Common myeloid progenitor, CD34-positive (primary cell): ENCODE measurements at regions not wholly inside any gene's neighbourhood (a gene's known extent, or its start where the extent isn't known, plus 50 kb on each side); places are given as distances from the start of the nearest gene placed in this dataset.

Source experiments
- CTCF ChIA-PET: fragments of 350-600 bp; sonication (Branson Sonifier 250); formaldehyde crosslinking; loops from one replicate; lab custom pipeline; 2021; ENCODE audit warnings: antibody characterized with exemption; lab: Charles Lee
- POLR2A ChIA-PET: fragments of 350-600 bp; sonication (Branson Sonifier 250); formaldehyde crosslinking; loops from one replicate; lab custom pipeline; 2021; ENCODE audit warnings: antibody characterized with exemption; lab: Charles Lee
- DNase-seq, 3 donors: peaks; one replicate each; pipeline versions ENCODE4 v3.0.0 to v3.0.0-alpha.2; 2013
- H3K27ac ChIP-seq, 2 experiments: 1 replicate in 1 of 2; 2 replicates in 1 of 2; pipeline ENCODE4 v1.7.0; 2013; ENCODE audit warnings: inconsistent platforms in 2 of 2, low read length in 2 of 2, mild to moderate bottlenecking in 2 of 2, low read depth in 1 of 2, moderate library complexity in 1 of 2; ENCODE audit not compliant: severe bottlenecking in 2 of 2, insufficient read depth in 1 of 2, poor library complexity in 1 of 2
- H3K27me3 ChIP-seq, 5 experiments: replicated peaks in 2 of 5; 1 replicate in 3 of 5; 2 replicates in 2 of 5; pipeline versions ENCODE4 v1.6.1 to v1.7.0; 2013; ENCODE audit warnings: low read length in 4 of 5, mild to moderate bottlenecking in 2 of 5, moderate library complexity in 2 of 5, inconsistent platforms in 1 of 5; ENCODE audit not compliant: insufficient read depth in 5 of 5, control insufficient read depth in 4 of 5
- H3K36me3 ChIP-seq, 4 experiments: 1 replicate in 2 of 4; 2 replicates in 2 of 4; pipeline versions ENCODE4 v1.6.1 to v1.7.0; 2013; ENCODE audit warnings: low read length in 3 of 4, control low read depth in 1 of 4, mild to moderate bottlenecking in 1 of 4; ENCODE audit not compliant: control insufficient read depth in 4 of 4, insufficient read depth in 4 of 4
- H3K4me1 ChIP-seq, 4 experiments: 1 replicate in 3 of 4; 2 replicates in 1 of 4; pipeline versions ENCODE4 v1.6.1 to v1.7.1; 2013; ENCODE audit warnings: low read length in 3 of 4, mild to moderate bottlenecking in 3 of 4, control low read depth in 1 of 4, inconsistent platforms in 1 of 4, moderate library complexity in 1 of 4; ENCODE audit not compliant: control insufficient read depth in 4 of 4, insufficient read depth in 4 of 4; ENCODE audit errors: control extremely low read depth in 1 of 4
- H3K4me3 ChIP-seq, 7 experiments: 1 replicate in 4 of 7; 2 replicates in 3 of 7; pipeline versions ENCODE4 v1.5.1 to v1.7.0; 2013; ENCODE audit warnings: mild to moderate bottlenecking in 7 of 7, low read length in 6 of 7, moderate library complexity in 6 of 7, inconsistent platforms in 2 of 7, low read depth in 2 of 7, control low read depth in 1 of 7; ENCODE audit not compliant: insufficient read depth in 4 of 7, control insufficient read depth in 1 of 7; ENCODE audit errors: extremely low read depth in 1 of 7
- H3K9me3 ChIP-seq, 5 experiments: 1 replicate in 4 of 5; 2 replicates in 1 of 5; pipeline versions ENCODE4 v1.6.1 to v1.7.1; 2013; ENCODE audit warnings: low read length in 4 of 5, mild to moderate bottlenecking in 2 of 5, inconsistent platforms in 1 of 5, low read depth in 1 of 5, moderate library complexity in 1 of 5; ENCODE audit not compliant: control insufficient read depth in 4 of 5, insufficient read depth in 2 of 5; ENCODE audit errors: control extremely low read depth in 1 of 5
- WGBS: methylation state at CpG from one replicate; pipeline ENCODE4 v1.1.5; 2013; ENCODE audit not compliant: insufficient coverage; 5-methylcytosine and 5-hydroxymethylcytosine counted together

DNA sequence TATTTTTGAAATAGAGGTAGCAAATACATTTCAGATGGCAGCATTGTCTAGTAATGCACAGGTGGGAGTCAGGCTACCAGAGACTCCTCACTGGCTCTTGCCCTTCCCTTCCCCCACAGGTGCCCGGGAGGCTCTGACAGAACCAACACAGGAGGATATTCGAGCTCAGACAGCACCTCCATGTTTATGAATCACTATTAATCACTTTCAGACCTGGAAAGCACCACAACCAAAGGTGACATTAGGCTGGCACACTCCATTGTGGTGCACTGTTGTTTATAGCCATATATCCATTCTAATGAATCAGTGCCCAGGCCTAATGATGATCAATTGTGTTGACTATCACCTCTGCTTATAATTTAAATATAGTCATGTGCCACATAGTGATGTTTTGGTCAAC is 107.8 kb upstream of the NAMPT start:
- Histone ChIP-seq H3K4me1 (no peaks in the 10 kb centered on the region), H3K27me3 (no peaks in the 10 kb centered on the region), H3K9me3 (no peaks in the 10 kb centered on the region), H3K36me3 (no peaks in the 10 kb centered on the region), H3K27ac (no peak overlapping the region), H3K4me3 (no peak overlapping the region)
- CTCF ChIA-PET, result interaction anchor here (1.1 kb wide), 1 partner anchor 13 kb away, joined by 4 read pairs; no protein-coding TSS in a partner anchor
- 60% methylated on average over 1 of the region's 2 CpGs for WGBS
- POLR2A ChIA-PET, result no interaction called here
- DNase-seq, result no peak

DNA sequence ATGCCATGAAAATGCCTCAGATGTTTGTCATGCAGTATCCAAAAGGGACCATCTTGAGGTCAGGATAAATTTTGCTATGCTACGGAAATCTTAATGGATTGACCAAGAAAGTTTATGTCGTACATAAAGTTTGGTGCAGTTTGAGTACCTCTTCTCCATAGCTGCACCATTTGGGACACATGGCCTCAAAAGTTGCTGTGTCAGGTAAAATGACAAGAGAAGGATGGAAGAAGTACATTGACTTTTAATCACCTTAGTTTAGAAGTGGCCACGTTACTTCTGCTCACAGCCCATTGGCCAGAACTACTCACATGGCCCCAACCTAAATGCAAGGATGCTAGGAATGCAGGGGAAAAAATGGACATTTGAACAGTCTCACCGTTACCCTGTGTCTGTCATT is 107.4 kb upstream of the NAMPT start:
- no peaks in the 10 kb centered on the region for H3K4me1 ChIP-seq
- POLR2A ChIA-PET, result no interaction called here
- H3K36me3 ChIP-seq, result no peaks in the 10 kb centered on the region
- CTCF ChIA-PET, result interaction anchor here (1.1 kb wide), 1 partner anchor 12 kb away, joined by 4 read pairs; no protein-coding TSS in a partner anchor
- DNase-seq, result no peak
- 94% methylated on average over 3 of the region's 4 CpGs for WGBS
- no peaks in the 10 kb centered on the region for H3K9me3 ChIP-seq
- no peaks in the 10 kb centered on the region for H3K27me3 ChIP-seq
- no peak overlapping the region for H3K27ac ChIP-seq
- H3K4me3 ChIP-seq, result no peak overlapping the region

DNA sequence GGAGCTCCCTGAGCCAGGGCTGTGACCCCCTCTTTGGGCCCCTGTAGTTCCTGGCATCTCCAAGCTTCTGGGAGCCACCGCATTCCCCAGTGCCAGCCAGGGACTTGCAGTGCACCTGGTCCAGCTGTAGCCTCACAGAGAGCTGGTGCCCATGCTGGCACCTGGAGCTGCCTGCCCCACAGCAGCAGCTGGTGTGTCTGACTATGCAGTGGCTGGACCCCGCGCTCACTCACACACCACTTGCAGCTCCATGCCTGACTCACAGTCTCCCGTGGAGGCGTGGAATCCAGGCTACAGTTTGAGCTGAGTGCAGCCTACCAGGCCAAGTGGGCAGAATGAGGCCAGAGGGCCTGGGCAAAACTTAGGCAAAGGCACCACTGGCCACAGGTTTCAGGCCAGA is 102.2 kb upstream of the NAMPT start:
- 96% methylated on average over 5 of the region's 5 CpGs for whole genome bisulfite sequencing
- ChIA-PET CTCF (interaction anchor here (1.1 kb wide), 1 partner anchor 18 kb away, joined by 3 read pairs; no protein-coding TSS in a partner anchor), POLR2A (no interaction called here)
- no peak overlapping the region for H3K27ac ChIP-seq
- DNase-seq, result no peak
- no peaks in the 10 kb centered on the region for H3K4me1 ChIP-seq
- no peaks in the 10 kb centered on the region for H3K9me3 ChIP-seq
- H3K4me3 ChIP-seq, result no peak overlapping the region
- no peaks in the 10 kb centered on the region for H3K36me3 ChIP-seq
- H3K27me3 ChIP-seq, result no peaks in the 10 kb centered on the region

DNA sequence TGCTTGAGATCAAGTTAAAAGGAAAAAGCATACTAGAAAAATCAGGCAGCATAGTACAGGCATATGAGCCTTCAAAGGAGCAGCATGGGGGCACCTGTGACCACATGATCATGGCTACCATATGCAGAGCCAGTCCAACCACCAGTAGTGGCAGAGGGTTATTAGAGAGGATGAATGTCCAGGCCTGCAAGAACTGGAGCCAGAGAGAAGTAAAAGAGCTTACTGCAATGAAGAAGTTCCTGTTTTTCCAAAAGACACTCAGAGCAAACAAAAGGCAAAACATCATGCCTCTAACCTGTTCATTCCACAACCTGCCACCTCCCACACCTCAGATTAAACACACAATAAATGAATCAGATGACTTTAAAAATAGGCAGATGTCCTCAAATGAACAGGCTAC is 99.6 kb upstream of the NAMPT start:
- ChIA-PET POLR2A (no interaction called here), CTCF (interaction anchor here (1.3 kb wide), 2 partner anchors 19 to 78 kb away, joined by 3 read pairs; no protein-coding TSS in a partner anchor)
- no peak overlapping the region for H3K4me3 ChIP-seq
- H3K36me3 ChIP-seq, result no peaks in the 10 kb centered on the region
- no peak overlapping the region for H3K27ac ChIP-seq
- peak in 1 of 3 donors; percentile 13 for DNase-seq
- no peaks in the 10 kb centered on the region for H3K4me1 ChIP-seq
- no peaks in the 10 kb centered on the region for H3K9me3 ChIP-seq
- H3K27me3 ChIP-seq, result no peaks in the 10 kb centered on the region

DNA sequence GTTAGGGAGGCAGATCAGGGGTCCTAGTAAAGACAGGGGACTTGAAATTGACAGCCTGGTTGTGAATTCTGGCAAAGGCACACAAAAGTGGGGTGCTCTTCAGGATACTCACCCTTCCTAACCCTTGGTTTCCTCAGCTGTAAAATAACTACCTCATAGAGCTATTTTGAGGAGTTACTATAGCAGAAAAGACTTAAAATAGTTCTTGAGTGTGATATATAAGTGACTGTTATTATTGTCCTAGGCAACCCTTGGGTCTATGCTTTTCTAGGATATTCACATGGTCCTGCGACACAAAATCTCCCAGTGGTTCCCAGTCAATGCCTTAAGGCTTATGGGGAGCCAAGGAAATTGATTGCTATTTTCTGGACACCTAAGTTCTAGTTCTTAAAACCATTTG is 98.1 kb upstream of the NAMPT start:
- DNase-seq, result no peak
- Histone ChIP-seq H3K4me1 (no peaks in the 10 kb centered on the region), H3K27ac (no peak overlapping the region), H3K27me3 (no peaks in the 10 kb centered on the region), H3K4me3 (no peak overlapping the region), H3K9me3 (no peaks in the 10 kb centered on the region), H3K36me3 (no peaks in the 10 kb centered on the region)
- CTCF ChIA-PET, result interaction anchor here (1.3 kb wide), 1 partner anchor 17 kb away, joined by 3 read pairs; no protein-coding TSS in a partner anchor
- POLR2A ChIA-PET, result no interaction called here
- WGBS, result 100% methylated on average over 1 of the region's 1 CpG

DNA sequence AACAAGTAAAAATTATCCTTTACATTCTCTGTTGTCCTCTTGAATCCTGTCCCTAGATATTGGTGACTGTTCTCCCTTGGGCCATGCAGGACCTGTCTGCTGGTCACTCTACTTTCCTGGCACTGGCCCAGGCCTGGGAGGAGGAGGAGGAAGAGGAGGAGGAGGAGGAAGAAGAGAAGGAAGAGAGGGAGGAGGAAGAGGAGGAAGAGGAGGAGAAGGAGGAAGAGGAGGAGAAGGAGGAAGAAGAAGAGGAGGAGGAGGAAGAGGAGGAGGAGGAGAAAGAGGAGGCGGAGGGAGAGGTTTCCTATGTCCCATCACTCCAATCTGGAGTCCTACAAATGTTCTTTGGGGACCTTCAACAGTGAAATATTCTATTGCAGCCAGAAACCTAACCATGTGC is 97.3 kb upstream of the NAMPT start:
- Histone ChIP-seq H3K27me3 (no peaks in the 10 kb centered on the region), H3K36me3 (no peaks in the 10 kb centered on the region), H3K9me3 (no peaks in the 10 kb centered on the region), H3K27ac (no peak overlapping the region), H3K4me1 (no peaks in the 10 kb centered on the region), H3K4me3 (no peak overlapping the region)
- ChIA-PET POLR2A (no interaction called here), CTCF (no interaction called here)
- DNase-seq, result no peak
- 100% methylated on average over 1 of the region's 1 CpG for WGBS

DNA sequence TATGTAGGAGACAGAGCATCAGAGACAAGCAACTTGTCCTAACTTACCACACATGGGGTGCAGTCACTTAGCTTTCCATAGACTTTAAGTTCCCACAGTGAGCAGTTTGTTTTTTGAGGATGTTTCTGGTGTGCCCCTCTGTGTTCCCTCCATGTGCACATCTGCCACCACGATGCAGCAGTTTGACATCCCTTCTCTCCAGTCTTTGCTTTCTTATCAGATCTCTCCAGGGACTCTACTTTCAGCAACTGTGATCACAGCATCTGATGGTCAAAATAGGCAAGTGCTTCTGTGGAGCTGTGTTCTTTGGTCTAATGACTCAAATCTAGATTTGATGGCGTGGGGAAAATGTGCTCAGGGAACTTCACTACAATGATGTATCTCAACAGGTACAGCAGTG is 96.5 kb upstream of the NAMPT start:
- CTCF ChIA-PET, result interaction anchor here (0.6 kb wide), 1 partner anchor 165 kb away, joined by 5 read pairs; no protein-coding TSS in a partner anchor
- no peak for DNase-seq
- H3K36me3 ChIP-seq, result no peaks in the 10 kb centered on the region
- POLR2A ChIA-PET, result no interaction called here
- H3K4me3 ChIP-seq, result no peak overlapping the region
- H3K9me3 ChIP-seq, result no peaks in the 10 kb centered on the region
- WGBS, result 75% methylated on average over 1 of the region's 2 CpGs
- H3K4me1 ChIP-seq, result no peaks in the 10 kb centered on the region
- H3K27me3 ChIP-seq, result no peaks in the 10 kb centered on the region
- no peak overlapping the region for H3K27ac ChIP-seq
